ENCODE measurements at regions not wholly inside any gene's neighbourhood (a gene's known extent, or its start where the extent isn't known, plus 50 kb on each side); places are given as distances from the start of the nearest gene placed in this dataset.

- no peak for DNase-seq
Observed at GRCh38 chr19:46945694-46946489, 73.7 kb upstream of the NPAS1 start.

GRCh38 chr19:46946611-46947238 lies 72.9 kb upstream of the NPAS1 start:
- no peak for DNase-seq

- no peak for DNase-seq
Observed at GRCh38 chr19:46947866-46948265, 71.8 kb upstream of the NPAS1 start.

GRCh38 chr19:46950526-46951170 lies 69.0 kb upstream of the NPAS1 start:
- DNase-seq: peak; percentile 21

GRCh38 chr19:46951171-46951986 lies 68.3 kb upstream of the NPAS1 start:
- DNase-seq: peak; percentile 54

- DNase-seq: no peak
Observed at GRCh38 chr19:46952874-46953273, 66.8 kb upstream of the NPAS1 start.

- no peak for DNase-seq
Observed at GRCh38 chr19:46953955-46954501, 65.6 kb upstream of the NPAS1 start.

DNA sequence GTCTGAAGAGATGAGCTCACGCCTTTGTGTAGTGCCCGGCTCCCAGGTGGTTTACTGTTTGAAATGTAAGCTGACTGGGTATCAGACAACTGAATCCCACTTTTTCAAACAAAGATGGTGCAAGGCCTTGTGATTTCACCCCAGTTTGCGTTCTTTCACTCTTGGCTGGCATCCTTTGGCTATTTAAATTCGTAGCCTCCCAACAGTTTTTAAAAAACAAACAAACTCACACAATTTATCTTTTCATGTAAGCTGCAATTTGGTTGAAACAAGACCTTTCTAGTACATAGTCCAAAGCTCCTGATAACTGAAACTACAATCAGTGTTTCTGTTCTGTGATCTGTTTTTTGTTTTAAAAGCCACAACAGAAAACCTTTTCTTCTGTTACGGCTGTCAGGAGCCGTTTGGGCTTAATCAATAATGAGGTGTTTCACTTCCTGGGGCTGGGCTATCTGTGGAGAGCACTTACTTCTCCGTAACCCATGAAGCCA lies 65.1 kb upstream of the NPAS1 start:
- DNase-seq: no peak

- DNase-seq: peak; percentile 82
Observed at GRCh38 chr19:46954993-46955812, 64.4 kb upstream of the NPAS1 start.

GRCh38 chr19:46955813-46956371 lies 63.7 kb upstream of the NPAS1 start:
- DNase-seq: peak; percentile 37

DNA sequence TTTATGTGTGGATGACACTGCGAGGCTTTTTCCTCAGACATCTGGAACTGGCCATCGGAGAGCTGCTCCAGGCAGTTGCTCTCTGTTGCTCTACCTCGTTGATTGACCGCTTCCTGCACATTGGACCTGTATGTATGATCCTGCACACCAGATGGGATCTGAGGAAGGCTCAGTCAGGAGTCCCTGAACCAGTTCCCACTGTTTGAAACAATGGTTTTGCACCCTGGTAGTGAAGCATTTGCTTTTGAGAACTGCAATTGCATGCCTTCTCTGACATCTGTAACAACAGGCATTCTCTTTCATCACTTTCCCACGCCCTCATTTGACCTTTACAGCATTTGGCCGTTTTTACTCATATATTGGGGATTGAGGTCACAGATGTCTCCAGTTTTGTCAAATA lies 61.1 kb upstream of the NPAS1 start:
- DNase-seq: peak; percentile 59

DNA sequence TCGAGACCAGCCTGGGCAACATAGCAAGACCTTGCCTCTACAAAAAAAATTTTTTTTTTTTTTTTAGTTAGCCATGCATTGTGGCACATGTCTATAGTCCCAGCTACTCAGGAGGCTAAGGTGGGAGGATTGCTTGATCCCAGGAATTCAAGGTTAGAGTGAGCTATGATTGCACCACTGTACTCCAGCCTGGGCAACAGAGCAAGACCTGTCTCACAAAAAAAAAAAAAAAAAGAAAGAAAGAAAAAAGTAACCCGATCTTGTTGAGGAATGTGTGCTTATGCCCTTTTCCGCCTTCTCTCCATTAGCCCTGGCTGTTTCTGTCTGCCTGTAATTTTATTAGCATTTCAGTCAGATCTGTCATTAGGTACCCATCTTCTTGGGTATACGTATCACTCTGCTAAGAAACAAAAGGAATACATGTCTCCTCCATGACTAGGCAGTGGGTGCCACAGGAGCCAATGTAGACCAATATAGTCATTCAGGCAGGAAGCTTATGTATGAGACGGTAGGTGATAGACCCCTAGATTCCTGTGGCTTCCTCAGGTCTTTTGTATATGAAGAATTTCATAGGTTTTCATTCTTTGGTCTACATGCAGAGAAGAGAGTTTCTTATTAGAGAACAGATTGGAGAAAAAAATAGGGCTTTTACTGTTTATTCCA lies 59.6 kb upstream of the NPAS1 start:
- no peak for DNase-seq

GRCh38 chr19:46962030-46962570 lies 57.5 kb upstream of the NPAS1 start:
- DNase-seq: no peak

DNA sequence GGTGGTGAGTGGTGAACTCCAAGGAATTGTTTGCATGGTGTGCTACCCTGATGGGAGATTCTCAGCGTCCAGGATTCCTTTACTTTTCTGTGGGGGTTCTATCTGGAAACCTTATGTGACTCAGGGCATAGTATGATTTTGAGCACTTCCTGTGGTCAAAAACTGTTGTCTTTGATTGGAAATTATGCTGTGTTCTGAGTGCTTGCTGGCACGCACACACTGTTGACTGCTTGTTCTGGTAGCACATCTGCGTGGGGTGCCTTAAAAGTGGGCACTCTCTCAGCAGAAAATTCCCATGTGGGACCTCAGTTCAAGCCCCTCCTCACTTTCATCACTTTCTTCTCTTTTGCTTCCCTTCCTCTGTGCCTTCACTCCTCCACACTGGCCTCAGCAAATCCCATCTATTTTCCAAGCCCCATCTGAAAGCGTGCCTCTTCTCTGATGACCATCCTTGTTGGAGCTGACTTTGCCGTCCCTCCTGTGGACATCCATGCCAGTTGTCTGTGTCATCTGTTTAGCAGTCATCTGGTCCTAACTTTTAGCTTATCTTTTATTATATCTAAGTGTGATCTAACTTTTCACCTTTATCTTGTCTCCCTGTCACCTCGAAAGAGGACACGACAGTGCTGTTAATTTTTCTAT lies 56.4 kb upstream of the NPAS1 start:
- peak; percentile 71 for DNase-seq

- peak; percentile 63 for DNase-seq
Observed at GRCh38 chr19:46967578-46968032, 52.0 kb upstream of the NPAS1 start.

Measured in activated CD4-positive, alpha-beta T cell treated with anti-CD3 and anti-CD28 coated beads, Interleukin-2, amount 50 U/mL, for 16 hours (primary cell).